CD8-positive, alpha-beta memory T cell (primary cell): ENCODE measurements at regions not wholly inside any gene's neighbourhood (a gene's known extent, or its start where the extent isn't known, plus 50 kb on each side); places are given as distances from the start of the nearest gene placed in this dataset.
"Not testable (repeated sequence)": the region's sequence is repeated elsewhere in the genome, so short reads cannot be mapped to it uniquely, and the experiment has no call there.

ENCODE experiments used
- CTCF ChIA-PET: fragments of 350-600 bp; sonication (Branson Sonifier 250); formaldehyde crosslinking; loops from one replicate; lab custom pipeline; 2021; ENCODE audit warnings: antibody characterized with exemption; lab: Charles Lee
- POLR2A ChIA-PET: fragments of 350-600 bp; sonication (Branson Sonifier 250); formaldehyde crosslinking; loops from one replicate; lab custom pipeline; 2021; ENCODE audit warnings: antibody characterized with exemption; lab: Charles Lee
- DNase-seq, 5 donors: peaks; one replicate each; pipeline versions ENCODE4 v3.0.0 to v3.0.0-alpha.2; 2020 to 2022; ENCODE audit warnings: mixed read lengths in 1 of 5
- H3K27ac ChIP-seq: one replicate; pipeline ENCODE4 v1.7.0; 2013; ENCODE audit warnings: low read depth, mild to moderate bottlenecking, low read length, moderate library complexity
- H3K27me3 ChIP-seq: 2 replicates; pipeline ENCODE4 v1.7.0; 2013; ENCODE audit warnings: low read length, mild to moderate bottlenecking; ENCODE audit not compliant: insufficient read depth, poor library complexity, severe bottlenecking
- H3K36me3 ChIP-seq: 2 replicates; pipeline ENCODE4 v1.7.0; 2013; ENCODE audit warnings: mild to moderate bottlenecking, low read length, moderate library complexity; ENCODE audit not compliant: insufficient read depth
- H3K4me1 ChIP-seq: 2 replicates; pipeline ENCODE4 v1.7.0; 2013; ENCODE audit warnings: mild to moderate bottlenecking, low read length, moderate library complexity; ENCODE audit not compliant: insufficient read depth
- H3K4me3 ChIP-seq: 2 replicates; pipeline ENCODE4 v1.7.0; 2013; ENCODE audit warnings: mild to moderate bottlenecking, low read length
- H3K9me3 ChIP-seq: 2 replicates; pipeline ENCODE4 v1.7.0; 2013; ENCODE audit warnings: mild to moderate bottlenecking, low read length
- H3K27ac Mint-ChIP-seq, 8 donors: one replicate each; pipeline ENCODE4 v1.8.0; 2020 to 2021; ENCODE audit warnings: mixed read lengths in 8 of 8, mild to moderate bottlenecking in 6 of 8, inconsistent platforms in 3 of 8, moderate library complexity in 3 of 8
- H3K27me3 Mint-ChIP-seq, 2 donors: one replicate each; pipeline ENCODE4 v1.8.0; 2020 to 2021; ENCODE audit warnings: mixed read lengths in 2 of 2, mild to moderate bottlenecking in 1 of 2, moderate library complexity in 1 of 2
- H3K36me3 Mint-ChIP-seq, 3 donors: one replicate each; pipeline ENCODE4 v1.8.0; 2020 to 2021; ENCODE audit warnings: mixed read lengths in 3 of 3, inconsistent platforms in 1 of 3, mild to moderate bottlenecking in 1 of 3
- H3K4me1 Mint-ChIP-seq, 3 donors: one replicate each; pipeline ENCODE4 v1.8.0; 2020 to 2021; ENCODE audit warnings: mixed read lengths in 3 of 3, inconsistent platforms in 1 of 3, mild to moderate bottlenecking in 1 of 3
- H3K4me3 Mint-ChIP-seq, 7 donors: one replicate each; pipeline ENCODE4 v1.8.0; 2020 to 2021; ENCODE audit warnings: mixed read lengths in 7 of 7, mild to moderate bottlenecking in 6 of 7, moderate library complexity in 4 of 7, inconsistent platforms in 2 of 7
- H3K9me3 Mint-ChIP-seq, 5 donors: one replicate each; pipeline ENCODE4 v1.8.0; 2020 to 2022; ENCODE audit warnings: mixed read lengths in 5 of 5, mild to moderate bottlenecking in 3 of 5, moderate library complexity in 2 of 5, inconsistent platforms in 1 of 5

DNA sequence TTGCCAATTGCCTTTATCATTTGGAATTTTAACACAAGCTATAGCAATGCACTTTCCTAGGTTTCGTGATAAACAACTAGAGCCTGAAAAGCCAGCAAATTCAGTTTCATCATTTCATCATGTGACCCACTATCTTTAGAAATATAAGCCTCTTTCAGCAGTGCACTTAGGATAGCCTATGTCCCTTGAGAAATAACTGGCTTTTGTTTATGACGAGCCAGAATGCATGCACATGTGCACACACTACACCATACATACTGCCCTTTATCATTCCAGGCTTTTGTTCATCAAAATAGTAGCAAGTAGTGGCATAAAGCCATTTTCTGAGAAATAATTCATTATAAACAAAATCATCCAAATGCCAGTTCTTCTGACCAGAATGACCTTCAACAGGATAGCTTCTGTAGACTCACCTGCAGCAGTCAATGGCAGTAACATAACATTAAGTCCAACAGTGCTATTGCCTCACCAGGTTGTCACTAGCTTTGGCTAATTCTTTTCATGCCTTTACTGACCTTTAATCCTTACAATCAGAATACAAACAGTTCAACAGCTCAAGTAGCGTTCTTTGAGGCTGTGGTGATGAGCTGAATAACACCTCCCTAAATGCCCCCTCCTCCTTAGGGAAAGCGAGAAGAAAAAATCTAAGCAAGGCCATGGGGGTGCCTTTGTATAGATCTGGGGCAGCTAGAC lies 132.3 kb upstream of the SMARCA2 start:
- Histone ChIP-seq H3K36me3 (no peaks in the 10 kb centered on the region), H3K27ac (no peak overlapping the region), H3K27me3 (no peaks in the 10 kb centered on the region), H3K4me3 (no peak overlapping the region), H3K9me3 (no peaks in the 10 kb centered on the region), H3K4me1 (no peaks in the 10 kb centered on the region)
- no peaks in the 10 kb centered on the region for H3K36me3 Mint-ChIP-seq
- H3K4me3 Mint-ChIP-seq: no peak overlapping the region
- CTCF ChIA-PET: no interaction called here
- no peaks in the 10 kb centered on the region for H3K9me3 Mint-ChIP-seq
- no peaks in the 10 kb centered on the region for H3K4me1 Mint-ChIP-seq
- no peak overlapping the region for H3K27ac Mint-ChIP-seq
- POLR2A ChIA-PET: no interaction called here
- peaks cover 0 to 2% of the 10 kb centered on the region in 2 donors for H3K27me3 Mint-ChIP-seq
- no peak for DNase-seq

DNA sequence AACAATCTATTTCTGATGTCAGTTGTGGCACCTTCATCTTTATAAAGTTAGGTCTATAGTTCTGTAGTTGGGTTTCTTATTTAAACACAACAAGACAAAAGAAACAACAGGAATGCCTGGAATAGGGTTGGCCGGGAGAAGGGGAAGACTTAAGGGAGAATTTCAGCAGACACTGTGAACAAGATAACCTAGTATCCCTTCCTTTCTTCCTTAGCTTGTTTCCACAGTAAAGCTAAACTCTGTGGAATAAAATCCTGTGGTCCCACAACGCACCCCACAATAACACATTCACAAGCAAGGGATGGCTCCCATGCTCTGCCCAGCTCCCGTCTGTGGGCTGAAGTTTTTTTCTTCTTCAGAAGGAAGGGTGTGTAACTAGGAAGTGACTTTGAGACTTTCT lies 124.9 kb upstream of the SMARCA2 start:
- no peaks in the 10 kb centered on the region for H3K36me3 ChIP-seq
- DNase-seq: no peak
- no peaks in the 10 kb centered on the region for H3K4me1 ChIP-seq
- no peaks in the 10 kb centered on the region for H3K27me3 ChIP-seq
- H3K4me3 ChIP-seq: no peak overlapping the region
- Mint-ChIP-seq H3K27ac (no peak overlapping the region), H3K4me1 (no peaks in the 10 kb centered on the region), H3K9me3 (no peaks in the 10 kb centered on the region), H3K36me3 (no peaks in the 10 kb centered on the region), H3K4me3 (no peak overlapping the region), H3K27me3 (peaks cover 0 to 1% of the 10 kb centered on the region in 2 donors)
- POLR2A ChIA-PET: no interaction called here
- H3K9me3 ChIP-seq: no peaks in the 10 kb centered on the region
- CTCF ChIA-PET: no interaction called here
- H3K27ac ChIP-seq: no peak overlapping the region

DNA sequence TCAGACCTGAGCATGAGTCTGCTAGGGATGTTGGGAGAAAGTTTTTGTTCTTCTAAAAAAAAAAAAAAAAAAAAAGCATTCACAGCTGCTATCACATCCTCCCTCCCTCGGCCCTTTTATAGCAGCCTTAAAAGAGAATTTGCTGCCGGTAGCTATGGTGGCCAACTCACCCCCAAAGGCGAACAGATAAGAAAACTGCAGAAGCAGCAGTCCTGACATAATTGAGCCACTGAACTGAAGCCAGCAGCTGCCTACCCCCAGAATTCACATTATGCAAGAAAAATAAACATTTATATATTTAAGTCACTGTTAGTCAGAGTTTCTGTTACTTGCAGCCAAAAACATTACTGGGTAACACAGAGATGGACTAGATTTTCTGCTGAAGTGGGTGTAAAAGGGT lies 124.3 kb upstream of the SMARCA2 start:
- H3K36me3 ChIP-seq: no peaks in the 10 kb centered on the region
- no peak overlapping the region for H3K4me3 ChIP-seq
- no peak overlapping the region for H3K27ac Mint-ChIP-seq
- H3K4me1 Mint-ChIP-seq: no peaks in the 10 kb centered on the region
- peaks cover 0 to 1% of the 10 kb centered on the region in 2 donors for H3K27me3 Mint-ChIP-seq
- no peaks in the 10 kb centered on the region for H3K9me3 Mint-ChIP-seq
- H3K27ac ChIP-seq: no peak overlapping the region
- H3K36me3 Mint-ChIP-seq: no peaks in the 10 kb centered on the region
- no peak overlapping the region for H3K4me3 Mint-ChIP-seq
- ChIA-PET CTCF (interaction anchor here (0.7 kb wide), 1 partner anchor 163 kb away, joined by 3 read pairs; no protein-coding TSS in a partner anchor), POLR2A (no interaction called here)
- H3K4me1 ChIP-seq: no peaks in the 10 kb centered on the region
- no peaks in the 10 kb centered on the region for H3K27me3 ChIP-seq
- DNase-seq: no peak
- no peaks in the 10 kb centered on the region for H3K9me3 ChIP-seq

DNA sequence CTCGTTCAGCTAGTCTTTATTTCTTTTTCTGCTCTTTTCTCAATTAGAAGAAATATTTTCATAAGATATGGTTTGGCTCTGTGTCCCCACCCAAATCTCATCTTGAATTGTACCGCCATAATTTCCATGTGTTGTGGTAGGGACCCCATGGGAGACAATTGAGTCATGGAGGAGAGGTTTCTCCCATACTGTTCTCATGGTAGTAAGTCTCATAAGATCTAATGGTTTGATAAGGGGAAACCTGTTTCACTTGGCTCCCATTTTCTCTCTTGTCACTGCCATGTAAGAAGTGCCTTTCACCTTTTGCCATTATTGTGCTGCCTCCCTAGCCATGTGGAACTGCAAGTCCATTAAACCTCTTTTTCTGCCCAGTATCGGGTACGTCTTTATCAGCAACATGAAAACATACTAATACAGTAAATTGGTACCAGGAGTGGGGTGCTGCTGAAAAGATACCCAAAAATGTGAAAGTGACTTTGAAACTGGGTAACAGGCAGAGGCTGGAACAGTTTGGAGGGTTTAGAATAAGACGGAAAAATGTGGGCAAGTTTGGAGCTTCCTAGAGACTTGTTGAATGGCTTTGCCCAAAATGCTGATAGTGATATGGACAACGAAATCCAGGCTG lies 112.0 kb upstream of the SMARCA2 start:
- H3K4me3 Mint-ChIP-seq, CTCF ChIA-PET, POLR2A ChIA-PET, H3K27me3 ChIP-seq, H3K36me3 ChIP-seq, H3K27ac Mint-ChIP-seq, H3K9me3 ChIP-seq, DNase-seq, H3K27ac ChIP-seq, H3K4me1 ChIP-seq, H3K27me3 Mint-ChIP-seq, H3K4me3 ChIP-seq, H3K4me1 Mint-ChIP-seq: not testable (repeated sequence)
- H3K36me3 Mint-ChIP-seq: peaks cover 0 to 37% (median 2%) of the 10 kb centered on the region in 3 donors
- peaks cover 29 to 46% (median 37%) of the 10 kb centered on the region in 5 donors for H3K9me3 Mint-ChIP-seq

DNA sequence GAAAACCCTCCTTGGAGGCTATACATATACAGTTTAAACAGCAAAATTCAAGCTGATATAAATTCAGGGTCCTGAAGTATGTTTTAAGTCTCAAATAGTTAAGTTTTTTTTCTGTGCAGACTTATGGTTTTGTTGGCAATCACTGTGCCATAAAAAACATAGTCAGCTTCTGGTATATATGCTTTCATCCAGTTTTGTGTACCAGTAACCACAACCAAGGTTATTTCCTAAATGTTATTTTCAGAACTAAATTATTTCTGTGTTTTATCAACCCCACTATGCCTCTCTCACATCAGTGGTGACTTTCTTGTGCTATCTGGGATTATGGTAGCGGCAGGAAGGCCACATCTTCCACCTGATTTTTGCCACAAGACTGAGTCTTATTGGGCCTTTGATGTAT lies 107.7 kb upstream of the SMARCA2 start:
- DNase-seq: no peak
- Histone ChIP-seq H3K36me3 (no peaks in the 10 kb centered on the region), H3K9me3 (no peaks in the 10 kb centered on the region), H3K4me1 (no peaks in the 10 kb centered on the region), H3K27me3 (no peaks in the 10 kb centered on the region), H3K4me3 (no peak overlapping the region), H3K27ac (no peak overlapping the region)
- H3K27me3 Mint-ChIP-seq: peaks cover 0 to 4% of the 10 kb centered on the region in 2 donors
- H3K36me3 Mint-ChIP-seq: peaks cover 0 to 19% (median 2%) of the 10 kb centered on the region in 3 donors
- H3K9me3 Mint-ChIP-seq: peaks cover 11 to 28% (median 24%) of the 10 kb centered on the region in 5 donors
- no peak overlapping the region for H3K27ac Mint-ChIP-seq
- ChIA-PET CTCF (no interaction called here), POLR2A (no interaction called here)
- no peak overlapping the region for H3K4me3 Mint-ChIP-seq
- no peaks in the 10 kb centered on the region for H3K4me1 Mint-ChIP-seq

DNA sequence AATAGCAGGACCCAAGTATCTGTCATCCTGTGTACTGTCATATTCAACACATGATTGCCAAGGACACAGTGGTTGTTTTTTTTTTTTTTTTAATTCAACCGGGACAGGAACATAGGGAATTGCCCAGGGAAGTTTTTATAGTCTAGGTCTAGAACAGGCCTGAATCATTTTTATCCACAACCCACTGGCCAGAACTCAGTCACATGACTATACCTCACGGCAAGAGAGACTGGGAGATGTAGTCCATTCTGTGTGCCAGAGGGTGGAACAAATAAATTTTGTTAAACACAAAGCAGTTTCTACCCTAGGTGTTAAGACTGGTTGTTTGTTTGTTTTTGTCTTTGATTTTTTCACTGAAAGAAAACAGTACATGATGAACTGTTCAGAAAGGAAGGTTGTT lies 105.8 kb upstream of the SMARCA2 start:
- Mint-ChIP-seq H3K9me3 (peaks cover 4 to 12% (median 10%) of the 10 kb centered on the region in 5 donors), H3K4me1 (no peaks in the 10 kb centered on the region), H3K27ac (no peak overlapping the region), H3K27me3 (peaks cover 0 to 4% of the 10 kb centered on the region in 2 donors), H3K36me3 (peaks cover 0 to 7% (median 0%) of the 10 kb centered on the region in 3 donors), H3K4me3 (no peak overlapping the region)
- Histone ChIP-seq H3K27me3 (no peaks in the 10 kb centered on the region), H3K36me3 (no peaks in the 10 kb centered on the region), H3K9me3 (no peaks in the 10 kb centered on the region), H3K4me3 (no peak overlapping the region), H3K4me1 (no peaks in the 10 kb centered on the region), H3K27ac (no peak overlapping the region)
- POLR2A ChIA-PET: no interaction called here
- no peak for DNase-seq
- CTCF ChIA-PET: no interaction called here

DNA sequence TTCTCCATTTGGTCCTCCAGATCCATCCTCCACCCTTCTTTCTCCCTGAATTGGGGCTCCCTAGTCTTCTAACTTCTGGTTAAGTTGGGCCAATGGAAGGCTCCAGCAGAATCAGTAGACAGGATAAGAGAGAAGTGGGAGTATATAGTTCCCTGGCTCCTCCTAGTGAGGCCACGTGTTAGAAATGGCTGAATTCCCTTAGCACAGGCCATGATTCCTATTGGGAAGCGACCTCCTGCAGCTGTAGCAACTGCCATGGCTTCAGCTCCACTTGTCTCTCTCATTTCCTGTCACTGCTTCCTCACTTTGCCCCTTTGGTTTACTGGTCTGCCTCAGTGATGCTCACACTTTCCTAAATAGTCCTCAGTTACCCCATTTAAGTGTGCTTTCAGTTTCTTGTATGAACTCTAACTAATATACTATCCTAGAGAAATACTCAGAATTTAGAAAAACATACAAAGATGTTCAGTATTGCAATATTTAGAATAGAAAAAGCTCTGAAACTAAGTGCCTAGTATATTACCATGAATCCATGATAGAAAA lies 104.8 kb upstream of the SMARCA2 start:
- H3K4me3 ChIP-seq: no peak overlapping the region
- H3K27me3 ChIP-seq: no peaks in the 10 kb centered on the region
- no peak overlapping the region for H3K27ac ChIP-seq
- POLR2A ChIA-PET: interaction anchor here (0.6 kb wide), 1 partner anchor 64 kb away, joined by 3 read pairs; no protein-coding TSS in a partner anchor
- H3K36me3 ChIP-seq: no peaks in the 10 kb centered on the region
- DNase-seq: no peak
- Mint-ChIP-seq H3K36me3 (no peaks in the 10 kb centered on the region), H3K4me1 (no peaks in the 10 kb centered on the region), H3K27me3 (peaks cover 0 to 4% of the 10 kb centered on the region in 2 donors), H3K4me3 (no peak overlapping the region), H3K9me3 (peaks cover 0 to 5% (median 4%) of the 10 kb centered on the region in 5 donors), H3K27ac (no peak overlapping the region)
- CTCF ChIA-PET: no interaction called here
- H3K9me3 ChIP-seq: no peaks in the 10 kb centered on the region
- no peaks in the 10 kb centered on the region for H3K4me1 ChIP-seq

DNA sequence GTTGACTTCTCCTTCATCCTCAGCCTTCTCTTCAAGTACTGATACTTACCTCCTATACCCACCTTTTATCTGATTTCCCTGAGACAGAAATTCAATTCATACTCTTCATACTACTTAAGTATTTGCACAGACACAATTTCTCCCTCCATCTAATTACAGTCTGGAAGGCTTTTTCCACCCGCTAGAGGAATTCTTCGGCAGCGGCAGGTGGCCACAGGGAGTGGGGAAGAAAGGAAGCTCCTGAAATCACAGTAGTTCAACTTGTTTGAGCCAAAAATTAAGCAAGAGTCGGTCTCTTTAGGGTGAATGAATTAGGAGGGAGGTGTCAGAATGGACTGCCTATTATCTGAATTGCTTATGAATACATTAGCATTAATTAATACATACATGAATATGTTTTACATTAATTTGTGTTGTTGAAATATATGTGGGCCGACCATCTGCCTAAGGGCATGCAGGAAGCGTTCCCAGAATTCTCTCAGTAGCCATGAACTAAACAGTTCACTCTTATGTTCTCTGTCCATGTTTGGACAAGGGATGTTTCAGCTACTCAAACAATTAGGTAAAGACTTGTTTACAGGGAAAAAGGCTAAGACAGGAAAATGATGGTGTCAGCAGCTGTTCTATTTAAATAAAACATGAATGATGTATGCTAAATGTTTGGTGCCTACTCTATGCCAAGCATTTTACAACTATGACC lies 101.4 kb upstream of the SMARCA2 start:
- Histone ChIP-seq H3K9me3 (no peaks in the 10 kb centered on the region), H3K36me3 (no peaks in the 10 kb centered on the region), H3K27me3 (no peaks in the 10 kb centered on the region), H3K4me1 (no peaks in the 10 kb centered on the region), H3K4me3 (no peak overlapping the region), H3K27ac (no peak overlapping the region)
- Mint-ChIP-seq H3K27me3 (peaks cover 0 to 9% of the 10 kb centered on the region in 2 donors), H3K4me1 (no peaks in the 10 kb centered on the region), H3K27ac (no peak overlapping the region), H3K4me3 (no peak overlapping the region), H3K9me3 (peaks cover 0 to 5% (median 0%) of the 10 kb centered on the region in 5 donors), H3K36me3 (no peaks in the 10 kb centered on the region)
- POLR2A ChIA-PET: no interaction called here
- CTCF ChIA-PET: no interaction called here
- no peak for DNase-seq
